Mesendoderm (in vitro differentiated cells): ENCODE measurements at regions not wholly inside any gene's neighbourhood (a gene's known extent, or its start where the extent isn't known, plus 50 kb on each side); places are given as distances from the start of the nearest gene placed in this dataset.

Experiments used
- DNase-seq: peaks from one replicate; pipeline ENCODE4 v3.0.0; 2013
- H2AK5ac ChIP-seq: 2 replicates; pipeline ENCODE4 v1.6.1; 2013; ENCODE audit warnings: low read length, inconsistent platforms
- H2BK120ac ChIP-seq: 2 replicates; pipeline ENCODE4 v1.6.1; 2013; ENCODE audit warnings: low read depth, mild to moderate bottlenecking, low read length, moderate library complexity, mixed read lengths
- H2BK15ac ChIP-seq: replicated peaks from 2 replicates; pipeline ENCODE4 v1.6.1; 2013; ENCODE audit warnings: low read depth, mild to moderate bottlenecking, moderate library complexity
- H2BK5ac ChIP-seq: 2 replicates; pipeline ENCODE4 v1.6.1; 2013; ENCODE audit warnings: low read length, inconsistent platforms
- H3K18ac ChIP-seq: 2 replicates; pipeline ENCODE4 v1.6.1; 2013; ENCODE audit warnings: mild to moderate bottlenecking, low read length, mixed read lengths
- H3K23ac ChIP-seq: one replicate; pipeline ENCODE4 v1.6.1; 2013; ENCODE audit warnings: low read length
- H3K27ac ChIP-seq: 2 replicates; pipeline ENCODE4 v1.5.1; 2013; ENCODE audit warnings: low read depth, mild to moderate bottlenecking, inconsistent platforms, low read length, moderate library complexity
- H3K27me3 ChIP-seq: 2 replicates; pipeline ENCODE4 v1.6.1; 2013; ENCODE audit warnings: low read length, control low read depth, mild to moderate bottlenecking, inconsistent platforms; ENCODE audit not compliant: insufficient read depth, poor library complexity
- H3K36me3 ChIP-seq: 2 replicates; pipeline ENCODE4 v1.6.1; 2013; ENCODE audit warnings: low read length, inconsistent platforms; ENCODE audit not compliant: control insufficient read depth, insufficient read depth
- H3K4ac ChIP-seq: one replicate; pipeline ENCODE4 v1.6.1; 2013; ENCODE audit warnings: low read depth, mild to moderate bottlenecking, low read length, moderate library complexity
- H3K4me1 ChIP-seq: 2 replicates; pipeline ENCODE4 v1.6.1; 2013; ENCODE audit warnings: low read depth, low read length, inconsistent platforms; ENCODE audit not compliant: control insufficient read depth
- H3K4me2 ChIP-seq: 2 replicates; pipeline ENCODE4 v1.6.1; 2013; ENCODE audit warnings: low read length
- H3K4me3 ChIP-seq: 2 replicates; pipeline ENCODE4 v1.5.1; 2013; ENCODE audit warnings: mild to moderate bottlenecking, low read length
- H3K56ac ChIP-seq: one replicate; pipeline ENCODE4 v1.6.1; 2013; ENCODE audit warnings: low read length
- H3K79me1 ChIP-seq: 2 replicates; pipeline ENCODE4 v1.6.1; 2013; ENCODE audit warnings: low read length, inconsistent platforms
- H3K79me2 ChIP-seq: 2 replicates; pipeline ENCODE4 v1.6.1; 2013; ENCODE audit warnings: mild to moderate bottlenecking, low read length; ENCODE audit not compliant: control insufficient read depth, insufficient read depth
- H3K9ac ChIP-seq: 2 replicates; pipeline ENCODE4 v1.6.1; 2013; ENCODE audit warnings: low read length, inconsistent platforms
- H4K5ac ChIP-seq: one replicate; pipeline ENCODE4 v1.6.1; 2013; ENCODE audit warnings: low read length
- H4K8ac ChIP-seq: one replicate; pipeline ENCODE4 v1.6.1; 2013; ENCODE audit warnings: low read depth, mild to moderate bottlenecking, control low read depth, low read length, moderate library complexity
- WGBS: extraction: QIAGEN DNeasy Blood & Tissue Kit; methylation state at CpG from one replicate; pipeline ENCODE4 v1.1.7; 2013; ENCODE audit warnings: low lambda C conversion rate, missing lambda C conversion rate; ENCODE audit not compliant: insufficient coverage; ENCODE audit errors: extremely low coverage; 5-methylcytosine and 5-hydroxymethylcytosine counted together

DNA sequence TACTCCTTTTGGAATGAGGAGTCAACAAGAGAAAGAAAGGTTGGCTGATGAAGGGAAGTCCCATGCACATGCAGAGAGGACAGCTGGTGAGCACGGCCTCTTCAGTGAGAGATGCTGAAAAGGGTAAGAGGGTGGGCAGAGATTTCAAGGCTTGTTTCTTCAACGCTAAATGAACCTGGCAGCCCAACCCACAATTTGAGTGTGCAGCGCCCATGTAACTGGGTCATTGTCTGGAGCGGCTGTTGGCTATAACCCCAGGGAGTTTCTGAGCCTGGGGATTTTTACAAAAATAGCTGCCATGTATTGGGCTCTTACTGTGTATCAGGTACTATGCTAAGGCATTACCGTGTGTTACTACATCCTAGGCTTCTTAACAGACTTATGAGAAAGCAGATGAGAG is 594.1 kb downstream of the ETS1 start:
- no peak overlapping the region for H2BK120ac ChIP-seq
- H3K4me1 ChIP-seq = no peaks in the 10 kb centered on the region
- H3K4me2 ChIP-seq = no peak overlapping the region
- H3K27ac ChIP-seq = no peak overlapping the region
- H4K5ac ChIP-seq = no peak overlapping the region
- no peaks in the 10 kb centered on the region for H3K36me3 ChIP-seq
- H3K56ac ChIP-seq = no peak overlapping the region
- no peaks in the 10 kb centered on the region for H3K79me2 ChIP-seq
- no peaks in the 10 kb centered on the region for H3K79me1 ChIP-seq
- no peak overlapping the region for H3K23ac ChIP-seq
- no peaks in the 10 kb centered on the region for H3K27me3 ChIP-seq
- no CpG with 5 or more reads among the region's 5 CpGs for WGBS
- H2AK5ac ChIP-seq = no peak overlapping the region
- H3K4me3 ChIP-seq = no peak overlapping the region
- no peak for DNase-seq
- H2BK5ac ChIP-seq = no peak overlapping the region
- no peak overlapping the region for H3K18ac ChIP-seq
- no peak overlapping the region for H2BK15ac ChIP-seq
- H3K4ac ChIP-seq = no peak overlapping the region
- H4K8ac ChIP-seq = no peak overlapping the region
- no peak overlapping the region for H3K9ac ChIP-seq

DNA sequence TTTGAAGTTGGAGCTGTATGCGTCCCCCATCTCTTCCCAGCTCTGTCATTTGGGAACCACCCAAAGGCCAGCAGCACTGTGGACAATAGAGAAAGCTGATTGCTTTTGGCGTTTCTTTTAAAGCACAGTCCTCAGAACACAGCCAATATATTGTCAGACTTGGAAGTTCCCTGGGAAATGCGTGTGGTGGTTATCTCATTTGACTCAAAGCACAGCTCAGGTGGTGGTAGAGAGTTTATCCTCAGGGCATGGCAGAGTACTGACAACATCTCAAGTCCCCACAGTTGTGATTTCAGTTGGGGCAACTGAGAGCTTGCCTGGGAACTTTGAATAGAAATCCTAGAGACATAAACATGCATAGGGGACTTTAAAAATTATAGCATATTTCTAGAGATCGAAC is 601.3 kb downstream of the ETS1 start:
- DNase-seq = peak; percentile 30
- no peaks in the 10 kb centered on the region for H3K36me3 ChIP-seq
- no peak overlapping the region for H3K18ac ChIP-seq
- no peak overlapping the region for H2BK15ac ChIP-seq
- H3K4ac ChIP-seq = no peak overlapping the region
- no peak overlapping the region for H3K23ac ChIP-seq
- no peak overlapping the region for H3K56ac ChIP-seq
- H4K5ac ChIP-seq = no peak overlapping the region
- no peaks in the 10 kb centered on the region for H3K4me1 ChIP-seq
- H2BK120ac ChIP-seq = no peak overlapping the region
- H2BK5ac ChIP-seq = no peak overlapping the region
- no peak overlapping the region for H3K27ac ChIP-seq
- no peaks in the 10 kb centered on the region for H3K79me1 ChIP-seq
- H3K79me2 ChIP-seq = no peaks in the 10 kb centered on the region
- H3K4me2 ChIP-seq = no peak overlapping the region
- H3K4me3 ChIP-seq = no peak overlapping the region
- no peak overlapping the region for H4K8ac ChIP-seq
- no CpG with 5 or more reads among the region's 4 CpGs for WGBS
- H3K27me3 ChIP-seq = no peaks in the 10 kb centered on the region
- no peak overlapping the region for H2AK5ac ChIP-seq
- H3K9ac ChIP-seq = no peak overlapping the region

DNA sequence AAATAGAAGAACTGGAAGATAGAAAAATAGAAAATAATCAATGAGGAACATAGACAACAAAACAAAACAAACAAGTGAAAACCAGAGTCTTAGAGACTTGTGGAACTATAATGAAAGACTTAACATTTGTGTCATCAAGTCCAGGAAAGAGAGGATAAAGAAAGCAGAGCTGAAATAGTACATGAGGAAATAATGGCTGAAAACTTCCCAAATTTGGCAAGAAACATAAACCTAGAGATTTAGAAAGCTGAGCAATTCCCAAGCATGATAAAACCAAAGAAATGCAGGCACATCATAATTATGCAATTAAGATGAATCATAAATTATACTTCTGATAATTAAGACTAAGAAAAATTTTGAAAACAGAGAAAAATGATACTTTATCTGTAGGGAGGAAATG is 614.5 kb downstream of the ETS1 start:
- no peak overlapping the region for H4K5ac ChIP-seq
- H3K27me3 ChIP-seq = no peaks in the 10 kb centered on the region

DNA sequence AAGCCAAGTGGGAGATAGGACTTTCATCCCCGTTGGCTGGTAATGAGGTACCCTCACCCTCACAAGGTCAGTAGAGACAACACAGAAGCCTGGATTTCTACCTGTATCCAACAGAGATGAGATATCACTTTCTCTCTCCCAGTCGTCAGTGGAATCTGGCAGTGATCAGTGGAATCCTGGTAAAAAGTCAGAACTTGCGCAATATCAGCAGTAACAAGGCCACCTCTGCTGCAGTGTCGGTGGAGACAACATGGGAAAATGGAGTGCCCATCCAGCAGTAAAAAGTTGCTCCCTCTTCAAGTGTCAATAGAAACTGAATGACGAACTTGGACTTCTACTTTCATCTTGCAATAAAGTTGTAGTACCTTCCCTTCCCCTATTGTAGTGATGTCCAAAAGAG is 615.9 kb downstream of the ETS1 start:
- no CpG with 5 or more reads among the region's 5 CpGs for WGBS
- Histone ChIP-seq H2BK15ac (no peak overlapping the region), H3K4ac (no peak overlapping the region), H3K79me1 (no peaks in the 10 kb centered on the region), H3K79me2 (no peaks in the 10 kb centered on the region), H2BK120ac (no peak overlapping the region), H3K27me3 (no peaks in the 10 kb centered on the region), H3K36me3 (no peaks in the 10 kb centered on the region), H2BK5ac (no peak overlapping the region), H3K4me3 (no peak overlapping the region), H3K18ac (no peak overlapping the region), H3K9ac (no peak overlapping the region), H3K4me2 (no peak overlapping the region), H3K56ac (no peak overlapping the region), H4K8ac (no peak overlapping the region), H4K5ac (no peak overlapping the region), H3K27ac (no peak overlapping the region), H2AK5ac (no peak overlapping the region), H3K4me1 (no peaks in the 10 kb centered on the region), H3K23ac (no peak overlapping the region)
- no peak for DNase-seq

More for the DNA sequence above, 614.5 kb downstream of the ETS1 start:
- H3K4me3 ChIP-seq = no peak overlapping the region
- DNase-seq = no peak
- H3K79me2 ChIP-seq = no peaks in the 10 kb centered on the region
- H3K56ac ChIP-seq = no peak overlapping the region
- no peak overlapping the region for H3K23ac ChIP-seq
- H2BK5ac ChIP-seq = no peak overlapping the region
- H3K9ac ChIP-seq = no peak overlapping the region
- H3K27ac ChIP-seq = no peak overlapping the region
- no peak overlapping the region for H2BK120ac ChIP-seq
- H3K36me3 ChIP-seq = no peaks in the 10 kb centered on the region
- no peak overlapping the region for H3K4me2 ChIP-seq
- no peak overlapping the region for H4K8ac ChIP-seq
- H3K79me1 ChIP-seq = no peaks in the 10 kb centered on the region
- no peak overlapping the region for H2BK15ac ChIP-seq
- no peaks in the 10 kb centered on the region for H3K4me1 ChIP-seq
- H2AK5ac ChIP-seq = no peak overlapping the region
- H3K18ac ChIP-seq = no peak overlapping the region
- H3K4ac ChIP-seq = no peak overlapping the region

DNA sequence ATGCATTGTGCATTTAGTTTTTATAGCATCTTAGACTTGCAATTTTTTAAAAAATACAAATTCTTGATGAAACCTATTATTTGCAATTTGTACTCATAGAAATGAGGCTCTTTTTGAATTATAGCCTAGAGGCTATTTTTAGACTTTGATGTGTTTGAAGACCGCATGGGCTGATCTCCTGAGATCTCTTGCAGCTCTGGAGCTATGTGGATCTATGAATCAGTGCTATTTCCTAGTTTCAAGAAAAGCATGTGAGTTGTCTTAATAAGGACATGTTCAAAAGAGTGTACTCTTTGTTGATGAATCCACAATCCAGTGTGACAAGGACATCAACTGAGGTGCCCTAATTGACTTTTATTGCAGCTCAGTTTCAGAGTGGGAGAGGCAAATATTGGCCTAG is 620.5 kb downstream of the ETS1 start:
- no peak overlapping the region for H2BK15ac ChIP-seq
- no peaks in the 10 kb centered on the region for H3K4me1 ChIP-seq
- no peak overlapping the region for H3K18ac ChIP-seq
- no peak overlapping the region for H4K8ac ChIP-seq
- H2BK5ac ChIP-seq = no peak overlapping the region
- H2AK5ac ChIP-seq = no peak overlapping the region
- H3K27me3 ChIP-seq = no peaks in the 10 kb centered on the region
- H3K79me2 ChIP-seq = no peaks in the 10 kb centered on the region
- H2BK120ac ChIP-seq = no peak overlapping the region
- no peak overlapping the region for H3K4ac ChIP-seq
- WGBS = no CpG with 5 or more reads among the region's 1 CpG
- H3K36me3 ChIP-seq = no peaks in the 10 kb centered on the region
- H4K5ac ChIP-seq = no peak overlapping the region
- no peak overlapping the region for H3K56ac ChIP-seq
- no peak overlapping the region for H3K4me3 ChIP-seq
- no peaks in the 10 kb centered on the region for H3K79me1 ChIP-seq
- no peak overlapping the region for H3K4me2 ChIP-seq
- H3K9ac ChIP-seq = no peak overlapping the region
- no peak overlapping the region for H3K23ac ChIP-seq
- no peak for DNase-seq
- no peak overlapping the region for H3K27ac ChIP-seq

DNA sequence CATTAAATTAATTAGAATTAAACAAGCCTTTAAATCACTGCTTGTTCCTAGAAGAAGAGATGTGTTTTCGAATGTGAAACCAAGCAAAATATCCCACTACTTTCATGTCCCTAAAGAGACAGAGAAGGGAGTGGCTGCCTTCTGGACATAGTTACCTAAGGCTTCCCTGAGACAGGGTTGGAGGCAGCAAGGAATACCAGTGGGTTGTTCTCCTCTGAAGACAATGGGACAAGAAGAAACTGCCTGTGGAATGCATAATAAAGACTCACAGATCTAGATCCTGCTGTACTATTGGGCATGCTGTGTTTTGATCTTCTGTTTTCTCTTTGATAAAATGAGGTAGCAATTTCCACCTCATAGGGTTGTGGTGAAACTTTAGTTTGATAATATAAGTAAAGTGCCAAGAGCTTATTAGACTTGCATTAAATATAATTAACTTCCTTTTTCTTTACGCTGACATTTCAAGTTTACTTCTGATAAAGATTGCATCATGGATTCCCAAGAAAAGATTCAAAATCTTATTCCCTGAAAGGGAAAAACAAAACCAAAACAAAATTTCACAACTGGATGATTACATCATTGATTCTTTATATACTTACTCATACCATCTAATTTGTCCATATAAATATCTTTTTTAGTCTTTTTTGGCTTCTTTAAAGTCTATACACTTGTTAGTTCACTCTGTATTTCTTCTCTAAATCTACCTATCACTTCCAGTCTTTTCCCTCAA is 621.3 kb downstream of the ETS1 start:
- peak; percentile 4 for DNase-seq

More for the DNA sequence above, 621.3 kb downstream of the ETS1 start:
- no peaks in the 10 kb centered on the region for H3K4me1 ChIP-seq
- no peaks in the 10 kb centered on the region for H3K79me2 ChIP-seq
- no peaks in the 10 kb centered on the region for H3K36me3 ChIP-seq
- no peak overlapping the region for H3K4me3 ChIP-seq
- H4K5ac ChIP-seq = no peak overlapping the region
- H2AK5ac ChIP-seq = no peak overlapping the region
- no peaks in the 10 kb centered on the region for H3K27me3 ChIP-seq
- H3K23ac ChIP-seq = no peak overlapping the region
- H4K8ac ChIP-seq = no peak overlapping the region
- H2BK15ac ChIP-seq = no peak overlapping the region
- no peak overlapping the region for H2BK120ac ChIP-seq
- H3K4me2 ChIP-seq = no peak overlapping the region
- H3K56ac ChIP-seq = no peak overlapping the region
- no peaks in the 10 kb centered on the region for H3K79me1 ChIP-seq
- no peak overlapping the region for H3K27ac ChIP-seq
- no peak overlapping the region for H3K9ac ChIP-seq
- H2BK5ac ChIP-seq = no peak overlapping the region
- no peak overlapping the region for H3K18ac ChIP-seq
- no peak overlapping the region for H3K4ac ChIP-seq
- no CpG with 5 or more reads among the region's 2 CpGs for WGBS
